Fibroblast of lung (primary cell): ENCODE measurements at regions not wholly inside any gene's neighbourhood (a gene's known extent, or its start where the extent isn't known, plus 50 kb on each side); places are given as distances from the start of the nearest gene placed in this dataset.

Experiments
- CTCF ChIP-seq, 2 donors: IDR thresholded peaks in 1 of 2; conservative IDR thresholded peaks in 1 of 2; 1 replicate in 1 of 2; 2 replicates in 1 of 2; pipeline ENCODE4 v1.5.1; 2011 to 2012; ENCODE audit warnings: low read length in 2 of 2, control low read depth in 1 of 2, inconsistent platforms in 1 of 2, low read depth in 1 of 2, mild to moderate bottlenecking in 1 of 2
- EZH2 ChIP-seq: IDR thresholded peaks from 2 replicates; pipeline ENCODE4 v1.5.1; 2012; ENCODE audit warnings: low read length, control low read depth, mild to moderate bottlenecking; ENCODE audit errors: missing control alignments

GRCh38 chrX:87727620-87728019 lies 210.0 kb downstream of the KLHL4 start:
- TF ChIP-seq EZH2 (no peak), CTCF (conservative IDR thresholded peaks at IDR 0.05 in 1 of 2, IDR thresholded peaks at IDR 0.05 in 1 of 2; ENCODE audit: low read depth in 1 of 2, low read length in 2 of 2) (no peak)
